Endothelial cell (in vitro differentiated cells): ENCODE measurements at regions not wholly inside any gene's neighbourhood (a gene's known extent, or its start where the extent isn't known, plus 50 kb on each side); places are given as distances from the start of the nearest gene placed in this dataset.

ENCODE experiments used
- DNase-seq: peaks from one replicate; pipeline ENCODE4 v3.0.0; 2021; ENCODE audit warnings: low spot score
- H3K27ac Mint-ChIP-seq: one replicate; pipeline ENCODE4 v1.8.0; 2021; ENCODE audit warnings: mixed read lengths, inconsistent platforms; ENCODE audit not compliant: unreplicated experiment
- H3K27me3 Mint-ChIP-seq: one replicate; pipeline ENCODE4 v1.8.0; 2021; ENCODE audit warnings: mild to moderate bottlenecking, moderate library complexity, mixed read lengths, inconsistent platforms; ENCODE audit not compliant: unreplicated experiment
- H3K36me3 Mint-ChIP-seq: one replicate; pipeline ENCODE4 v1.8.0; 2021; ENCODE audit warnings: mild to moderate bottlenecking, low read depth, mixed read lengths, inconsistent platforms; ENCODE audit not compliant: unreplicated experiment
- H3K4me1 Mint-ChIP-seq: one replicate; pipeline ENCODE4 v1.8.0; 2021; ENCODE audit warnings: mild to moderate bottlenecking, mixed read lengths, inconsistent platforms; ENCODE audit not compliant: unreplicated experiment
- H3K4me3 Mint-ChIP-seq: one replicate; pipeline ENCODE4 v1.8.0; 2021; ENCODE audit warnings: mild to moderate bottlenecking, mixed read lengths, inconsistent platforms; ENCODE audit not compliant: unreplicated experiment
- H3K9me3 Mint-ChIP-seq: one replicate; pipeline ENCODE4 v1.8.0; 2021; ENCODE audit warnings: mixed read lengths, inconsistent platforms; ENCODE audit not compliant: unreplicated experiment
- CTCF ChIP-seq: fragments of 200-600 bp; sonication (generic); IDR thresholded peaks from one replicate; pipeline ENCODE4 v1.5.0; 2021; ENCODE audit warnings: antibody characterized with exemption; ENCODE audit not compliant: unreplicated experiment

DNA sequence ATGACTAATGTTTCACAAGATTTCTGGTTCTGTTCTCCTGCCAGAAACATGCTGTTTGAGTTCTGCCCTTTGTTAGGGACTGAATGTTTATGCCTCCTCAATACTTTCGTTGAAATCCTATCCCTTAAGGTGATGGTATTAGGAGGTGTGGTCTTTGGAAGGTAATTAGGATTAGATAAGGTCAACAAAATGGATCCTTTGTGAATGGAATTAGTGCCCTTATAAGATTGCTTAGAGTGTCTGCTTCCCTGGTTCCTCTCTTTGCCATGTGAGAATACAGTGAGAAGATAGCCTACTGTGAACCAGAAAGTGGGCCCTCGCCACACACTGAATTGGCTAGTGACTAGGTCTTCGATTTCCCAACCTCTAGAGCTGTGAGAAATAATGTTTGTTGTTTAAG, 621.4 kb upstream of the ALCAM start:
- Mint-ChIP-seq H3K27me3 (no peaks in the 10 kb centered on the region), H3K27ac (no peak overlapping the region), H3K4me1 (peaks cover 7% of the 10 kb centered on the region), H3K4me3 (no peak overlapping the region), H3K9me3 (no peaks in the 10 kb centered on the region), H3K36me3 (no peaks in the 10 kb centered on the region)
- TF ChIP-seq CTCF, result no peak
- DNase-seq, result no peak

GRCh38 chr3:104746056-104746455, 620.7 kb upstream of the ALCAM start:
- no peak for DNase-seq
- no peak for TF ChIP-seq CTCF
- H3K36me3 Mint-ChIP-seq, result no peaks in the 10 kb centered on the region
- H3K27me3 Mint-ChIP-seq, result no peaks in the 10 kb centered on the region
- no peak overlapping the region for H3K4me3 Mint-ChIP-seq
- H3K4me1 Mint-ChIP-seq, result peaks cover 7% of the 10 kb centered on the region
- H3K27ac Mint-ChIP-seq, result no peak overlapping the region
- H3K9me3 Mint-ChIP-seq, result no peaks in the 10 kb centered on the region

- H3K27ac Mint-ChIP-seq, result no peak overlapping the region
- TF ChIP-seq CTCF, result no peak
- H3K4me1 Mint-ChIP-seq, result peaks cover 12% of the 10 kb centered on the region
- H3K36me3 Mint-ChIP-seq, result no peaks in the 10 kb centered on the region
- no peak overlapping the region for H3K4me3 Mint-ChIP-seq
- no peaks in the 10 kb centered on the region for H3K9me3 Mint-ChIP-seq
- H3K27me3 Mint-ChIP-seq, result no peaks in the 10 kb centered on the region
- DNase-seq, result no peak
These were observed 616.1 kb upstream of the ALCAM start for GRCh38 chr3:104750581-104750980.

DNA sequence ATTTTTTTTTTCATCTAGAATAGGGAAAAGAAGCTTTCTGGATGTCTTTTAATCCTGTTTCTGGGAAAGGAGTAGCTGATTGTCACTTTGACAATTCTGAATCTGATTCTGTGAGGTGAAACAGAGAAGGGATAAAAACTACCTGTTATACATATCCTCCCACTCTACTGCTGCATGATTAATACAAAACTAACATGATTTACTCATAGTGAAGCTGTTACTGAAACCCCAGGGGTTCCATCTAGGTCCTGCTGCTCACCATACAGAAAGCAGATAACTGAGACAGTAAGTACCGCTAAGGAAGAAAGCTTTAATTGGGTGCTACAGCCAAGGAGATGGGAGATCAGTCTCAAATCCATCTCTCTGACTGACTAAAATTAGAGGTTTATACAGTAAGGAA, 610.9 kb upstream of the ALCAM start:
- Mint-ChIP-seq H3K27ac (no peak overlapping the region), H3K27me3 (no peaks in the 10 kb centered on the region), H3K4me3 (no peak overlapping the region), H3K9me3 (no peaks in the 10 kb centered on the region), H3K36me3 (no peaks in the 10 kb centered on the region), H3K4me1 (peaks cover 5% of the 10 kb centered on the region)
- TF ChIP-seq CTCF, result no peak
- no peak for DNase-seq

GRCh38 chr3:104763007-104763406, 603.7 kb upstream of the ALCAM start:
- no peak for TF ChIP-seq CTCF
- Mint-ChIP-seq H3K4me1 (no peaks in the 10 kb centered on the region), H3K4me3 (no peak overlapping the region), H3K27ac (no peak overlapping the region), H3K9me3 (no peaks in the 10 kb centered on the region), H3K27me3 (no peaks in the 10 kb centered on the region), H3K36me3 (no peaks in the 10 kb centered on the region)
- DNase-seq, result no peak
